Epithelial cell of esophagus (primary cell): ENCODE measurements at regions not wholly inside any gene's neighbourhood (a gene's known extent, or its start where the extent isn't known, plus 50 kb on each side); places are given as distances from the start of the nearest gene placed in this dataset.

Experiments
- DNase-seq: peaks from one replicate; pipeline ENCODE4 v3.0.0; 2010; ENCODE audit warnings: low read depth
- H3K4me3 ChIP-seq: 2 replicates; pipeline ENCODE4 v1.5.1; 2011; ENCODE audit warnings: mild to moderate bottlenecking, low read length, control low read depth
- CTCF ChIP-seq: IDR thresholded peaks from 2 replicates; pipeline ENCODE4 v1.5.1; 2011; ENCODE audit warnings: low read depth, mild to moderate bottlenecking, low read length, control low read depth, inconsistent platforms; ENCODE audit not compliant: insufficient read depth; ENCODE audit errors: missing control alignments

- DNase-seq, result no peak
- H3K4me3 ChIP-seq, result no peak overlapping the region
- TF ChIP-seq CTCF, result no peak
Observed at GRCh38 chr6:144767051-144767450, 481.9 kb downstream of the UTRN start.

GRCh38 chr6:144768551-144769075 lies 483.5 kb downstream of the UTRN start:
- H3K4me3 ChIP-seq, result no peak overlapping the region
- no peak for DNase-seq
- TF ChIP-seq CTCF, result no peak

- TF ChIP-seq CTCF, result no peak
- H3K4me3 ChIP-seq, result no peak overlapping the region
- DNase-seq, result no peak
Observed at GRCh38 chr6:144769142-144769541, 484.0 kb downstream of the UTRN start.

- H3K4me3 ChIP-seq, result no peak overlapping the region
- no peak for TF ChIP-seq CTCF
- no peak for DNase-seq
Observed at GRCh38 chr6:144776031-144776819, 491.1 kb downstream of the UTRN start.

GRCh38 chr6:144777249-144777648 lies 492.1 kb downstream of the UTRN start:
- no peak for DNase-seq
- no peak for TF ChIP-seq CTCF
- H3K4me3 ChIP-seq, result no peak overlapping the region

GRCh38 chr6:144778056-144778455 lies 492.9 kb downstream of the UTRN start:
- no peak for DNase-seq
- H3K4me3 ChIP-seq, result no peak overlapping the region
- no peak for TF ChIP-seq CTCF
